ENCODE measurements at regions not wholly inside any gene's neighbourhood (a gene's known extent, or its start where the extent isn't known, plus 50 kb on each side); places are given as distances from the start of the nearest gene placed in this dataset.

GRCh38 chr17:77636835-77637817, 321.4 kb upstream of the TNRC6C start:
- H3K27ac ChIP-seq (ENCODE audit: low read depth, low read length) = no peak overlapping the region
- H3K4me3 ChIP-seq (ENCODE audit: insufficient read depth, low read length) = no peak overlapping the region
- H2AFZ ChIP-seq (ENCODE audit: low read length) = no peak overlapping the region
- peak; percentile 58 for DNase-seq (ENCODE audit: insufficient read length, low spot score, missing footprints)
- no peak overlapping the region for H3K4me2 ChIP-seq (ENCODE audit: insufficient read depth, low read length)
- H3K4me1 ChIP-seq (ENCODE audit: insufficient read depth, low read length) = no peaks in the 10 kb centered on the region
- no peak for TF ChIP-seq CTCF (IDR thresholded peaks at IDR 0.05; ENCODE audit: extremely low read depth, low read depth, low read length)
- no peaks in the 10 kb centered on the region for H4K20me1 ChIP-seq (ENCODE audit: insufficient read depth, low read length)
- no peaks in the 10 kb centered on the region for H3K9me3 ChIP-seq (ENCODE audit: low read depth, low read length)
- H3K36me3 ChIP-seq (ENCODE audit: insufficient read depth, low read length) = no peaks in the 10 kb centered on the region
- H3K79me2 ChIP-seq (ENCODE audit: insufficient read depth, low read length) = no peaks in the 10 kb centered on the region
- H3K27me3 ChIP-seq (ENCODE audit: insufficient read depth, low read length) = peaks cover 31% of the 10 kb centered on the region

- Histone ChIP-seq H3K36me3 (ENCODE audit: insufficient read depth, low read length) (no peaks in the 10 kb centered on the region), H3K4me3 (ENCODE audit: insufficient read depth, low read length) (no peak overlapping the region), H3K4me1 (ENCODE audit: insufficient read depth, low read length) (no peaks in the 10 kb centered on the region), H3K9me3 (ENCODE audit: low read depth, low read length) (no peaks in the 10 kb centered on the region), H3K27me3 (ENCODE audit: insufficient read depth, low read length) (peaks cover 37% of the 10 kb centered on the region), H3K27ac (ENCODE audit: low read depth, low read length) (no peak overlapping the region), H3K4me2 (ENCODE audit: insufficient read depth, low read length) (no peak overlapping the region), H4K20me1 (ENCODE audit: insufficient read depth, low read length) (no peaks in the 10 kb centered on the region), H3K79me2 (ENCODE audit: insufficient read depth, low read length) (no peaks in the 10 kb centered on the region), H2AFZ (ENCODE audit: low read length) (no peak overlapping the region)
- no peak for TF ChIP-seq CTCF (IDR thresholded peaks at IDR 0.05; ENCODE audit: extremely low read depth, low read depth, low read length)
- DNase-seq (ENCODE audit: insufficient read length, low spot score, missing footprints) = peak; percentile 39
Measured at GRCh38 chr17:77637818-77638575, 320.5 kb upstream of the TNRC6C start.

GRCh38 chr17:77640252-77640651, 318.3 kb upstream of the TNRC6C start:
- Histone ChIP-seq H3K9me3 (ENCODE audit: low read depth, low read length) (no peaks in the 10 kb centered on the region), H3K27me3 (ENCODE audit: insufficient read depth, low read length) (peaks cover 50% of the 10 kb centered on the region), H4K20me1 (ENCODE audit: insufficient read depth, low read length) (no peaks in the 10 kb centered on the region), H3K4me3 (ENCODE audit: insufficient read depth, low read length) (no peak overlapping the region), H3K4me1 (ENCODE audit: insufficient read depth, low read length) (peaks cover 2% of the 10 kb centered on the region), H3K4me2 (ENCODE audit: insufficient read depth, low read length) (no peak overlapping the region), H3K36me3 (ENCODE audit: insufficient read depth, low read length) (no peaks in the 10 kb centered on the region), H3K27ac (ENCODE audit: low read depth, low read length) (no peak overlapping the region), H3K79me2 (ENCODE audit: insufficient read depth, low read length) (no peaks in the 10 kb centered on the region), H2AFZ (ENCODE audit: low read length) (no peak overlapping the region)
- no peak for DNase-seq (ENCODE audit: insufficient read length, low spot score, missing footprints)
- TF ChIP-seq CTCF (IDR thresholded peaks at IDR 0.05; ENCODE audit: extremely low read depth, low read depth, low read length) = no peak
